Cardiac septum (tissue), 1 donor: ENCODE measurements at regions not wholly inside any gene's neighbourhood (a gene's known extent, or its start where the extent isn't known, plus 50 kb on each side); places are given as distances from the start of the nearest gene placed in this dataset.

ENCODE experiments used
- DNase-seq: peaks from one replicate; pipeline ENCODE4 v3.0.0-alpha.2; 2020; ENCODE audit warnings: low spot score
- intact Hi-C: fragments of 100-400 bp; cut with DNase I; formaldehyde crosslinking; loops from one replicate; pipeline ENCODE4 v1.14.0; 2022
- donor health status: DM: no; HTN: no; CAD: no.

DNA sequence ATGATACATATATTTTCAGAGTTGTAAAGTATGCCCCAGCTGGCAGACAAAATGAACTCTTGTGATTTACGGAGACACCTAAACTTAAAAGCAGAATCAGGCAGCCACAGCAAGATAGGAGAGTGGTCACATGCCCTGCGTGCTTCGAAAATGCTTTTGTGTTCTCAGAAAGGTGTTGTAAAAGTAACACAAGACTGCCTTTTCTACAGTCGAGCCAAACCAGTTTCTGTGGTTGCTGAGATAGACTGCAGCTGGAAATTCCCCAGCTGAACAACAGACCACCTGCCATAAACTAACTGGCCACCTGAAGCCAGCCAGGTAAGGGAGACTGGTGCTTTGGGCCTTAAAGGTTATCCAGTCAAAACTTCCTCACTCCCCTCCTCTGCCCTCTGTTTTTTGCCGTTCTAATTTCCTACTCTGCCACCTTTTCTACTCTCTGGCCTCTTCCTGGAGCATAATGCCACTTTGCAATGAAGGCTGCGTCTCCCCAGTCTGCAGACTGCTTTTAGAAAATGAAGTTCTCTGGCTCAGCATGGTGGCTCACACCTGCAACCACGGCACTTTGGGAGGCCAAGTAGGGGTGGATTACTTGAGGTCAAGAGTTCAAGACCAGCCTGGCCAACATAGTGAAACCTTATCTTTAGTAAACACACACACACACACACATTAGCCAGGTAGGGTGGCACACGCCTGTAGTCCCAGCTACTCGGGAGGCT lies 381.2 kb upstream of the SLITRK1 start:
- no peak for DNase-seq
- intact Hi-C loops = no loop called here

DNA sequence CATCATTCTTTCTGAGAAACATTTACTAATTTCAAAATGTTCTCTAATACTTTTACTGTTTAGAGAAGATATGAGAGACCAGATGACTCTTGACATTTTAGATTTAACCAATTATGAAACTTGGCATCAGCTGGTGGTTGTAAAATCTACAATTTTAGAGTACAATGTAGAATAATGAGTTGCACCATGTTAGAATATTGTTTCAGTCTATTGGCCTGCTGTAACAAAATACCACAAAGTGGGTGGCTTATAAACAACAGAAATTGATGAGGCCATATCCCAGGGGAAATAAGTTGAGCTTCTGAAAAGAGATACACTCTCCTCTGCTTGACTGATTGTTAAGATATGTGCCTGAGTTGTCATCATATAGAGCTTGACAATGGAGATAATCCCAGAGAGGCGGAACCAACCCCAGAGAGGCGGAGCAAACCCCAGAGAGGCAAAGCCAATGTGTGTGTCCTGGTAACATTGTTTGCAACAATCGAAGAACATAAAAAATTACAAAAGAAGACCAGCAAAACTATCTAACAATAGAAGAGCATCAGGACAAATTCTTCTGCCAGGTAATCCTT lies 373.0 kb upstream of the SLITRK1 start:
- intact Hi-C loops = no loop called here
- no peak for DNase-seq

DNA sequence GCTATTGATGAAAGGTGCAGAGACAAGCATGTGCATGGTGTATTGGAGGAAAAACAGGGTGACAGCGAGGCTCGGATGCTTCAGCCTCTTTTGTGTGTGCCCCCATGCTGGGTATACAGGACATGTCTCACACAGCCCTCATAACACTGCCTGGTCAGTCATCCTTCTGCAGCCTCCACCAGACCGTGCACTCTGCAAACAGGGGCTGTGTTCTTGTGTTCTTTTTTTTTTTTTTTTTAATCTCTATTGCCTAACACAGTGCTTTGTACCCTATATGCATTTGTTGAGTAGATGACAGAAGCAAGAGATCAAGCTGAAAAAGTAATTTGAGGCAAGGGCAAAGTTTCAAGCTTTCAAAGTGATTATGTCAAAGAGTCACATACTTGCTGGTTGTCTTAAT lies 367.2 kb upstream of the SLITRK1 start:
- intact Hi-C loops = no loop called here

DNA sequence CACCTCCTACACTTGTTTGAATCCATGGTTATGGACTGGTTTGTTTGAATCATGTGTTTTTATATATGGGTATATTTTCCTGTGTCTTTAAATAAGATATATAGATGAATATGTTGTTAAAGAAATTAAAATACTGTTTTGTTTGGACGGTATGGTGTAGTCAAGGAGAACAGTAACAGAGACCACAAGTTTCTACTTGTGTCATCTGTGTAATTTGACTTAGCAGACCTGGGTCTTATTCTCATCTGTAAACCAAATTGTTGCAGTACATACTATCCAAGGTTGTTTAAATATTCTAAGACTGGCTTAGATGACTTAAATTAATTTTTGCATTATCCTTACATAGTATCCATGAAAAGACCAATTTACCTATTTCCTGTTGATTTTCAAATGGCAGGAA lies 361.1 kb upstream of the SLITRK1 start:
- intact Hi-C loops = no loop called here
- DNase-seq = no peak

More for the DNA sequence above, 367.2 kb upstream of the SLITRK1 start:
- no peak for DNase-seq

DNA sequence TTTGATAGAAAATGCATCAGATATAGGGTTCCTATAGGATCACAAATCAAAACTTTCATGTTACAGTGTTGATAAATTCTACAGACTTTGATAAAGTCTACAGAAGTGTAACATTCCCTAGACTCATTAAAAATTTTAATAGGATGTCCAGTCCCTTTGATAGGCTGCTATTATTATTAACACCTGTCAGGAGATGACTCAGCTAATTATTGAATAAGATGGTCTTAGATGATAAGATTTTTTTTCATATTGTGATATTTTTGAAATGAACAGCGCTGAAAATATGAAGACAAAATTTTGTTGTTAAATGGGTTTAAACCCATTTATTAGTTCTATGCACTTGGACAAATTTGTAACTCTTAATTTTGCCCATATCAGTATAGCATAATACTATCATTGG lies 356.8 kb upstream of the SLITRK1 start:
- intact Hi-C loops = no loop called here
- DNase-seq = no peak

DNA sequence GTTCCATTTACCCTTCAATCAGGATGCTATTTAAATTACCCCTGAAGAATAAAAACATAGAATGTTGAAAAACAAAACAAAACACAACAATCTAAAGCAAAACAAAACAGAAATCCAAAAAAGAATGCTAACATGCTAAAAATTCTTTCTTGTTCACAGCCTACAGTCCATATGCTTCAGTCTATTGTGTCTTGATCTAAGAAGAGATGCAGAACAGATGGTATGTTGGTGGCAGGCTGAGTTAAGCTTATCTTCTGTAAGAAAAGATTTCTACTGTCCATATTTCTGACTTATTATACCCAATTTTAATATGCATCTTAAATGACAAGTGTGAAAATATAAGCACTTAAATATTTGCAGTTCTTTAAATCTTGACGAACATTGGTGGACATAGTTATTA lies 356.1 kb upstream of the SLITRK1 start:
- no peak for DNase-seq
- intact Hi-C loops = no loop called here

DNA sequence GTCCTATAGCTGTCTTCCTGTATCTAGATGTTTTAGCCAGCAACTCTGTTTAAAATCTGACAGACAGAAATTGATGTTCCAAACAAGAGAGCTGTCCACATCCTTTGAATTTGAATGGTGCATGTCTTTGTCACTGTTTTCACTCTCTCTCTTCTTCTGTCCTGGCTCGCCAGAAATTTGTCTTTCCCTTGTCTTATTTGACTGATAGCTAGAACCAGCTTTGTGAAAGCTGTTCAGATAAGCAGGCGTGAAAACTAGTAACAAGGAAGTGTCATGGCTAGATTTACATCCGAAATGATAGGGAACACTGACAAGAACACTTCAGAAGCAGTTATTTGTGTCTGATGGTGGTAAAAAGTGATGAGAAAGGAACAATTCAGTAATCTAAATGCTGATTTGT lies 354.9 kb upstream of the SLITRK1 start:
- no peak for DNase-seq
- intact Hi-C loops = no loop called here

DNA sequence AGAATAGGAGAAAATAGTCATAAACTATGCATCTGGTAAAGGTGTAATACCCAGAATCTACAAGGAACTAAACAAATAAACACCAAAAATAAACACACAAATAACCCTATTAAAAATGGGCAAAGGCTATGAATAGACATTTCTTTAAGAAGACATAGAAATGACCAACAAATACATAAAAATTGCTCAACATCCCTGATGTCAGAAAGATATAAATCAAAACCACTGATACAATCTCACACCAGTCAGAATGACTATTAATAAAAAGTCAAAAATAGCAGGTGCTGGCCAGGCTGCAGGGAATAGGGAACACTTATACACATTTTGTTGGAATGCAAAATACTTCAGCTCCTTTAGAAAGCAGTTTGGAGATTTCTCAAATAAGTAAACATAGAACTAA lies 352.1 kb upstream of the SLITRK1 start:
- intact Hi-C loops = no loop called here
- no peak for DNase-seq

DNA sequence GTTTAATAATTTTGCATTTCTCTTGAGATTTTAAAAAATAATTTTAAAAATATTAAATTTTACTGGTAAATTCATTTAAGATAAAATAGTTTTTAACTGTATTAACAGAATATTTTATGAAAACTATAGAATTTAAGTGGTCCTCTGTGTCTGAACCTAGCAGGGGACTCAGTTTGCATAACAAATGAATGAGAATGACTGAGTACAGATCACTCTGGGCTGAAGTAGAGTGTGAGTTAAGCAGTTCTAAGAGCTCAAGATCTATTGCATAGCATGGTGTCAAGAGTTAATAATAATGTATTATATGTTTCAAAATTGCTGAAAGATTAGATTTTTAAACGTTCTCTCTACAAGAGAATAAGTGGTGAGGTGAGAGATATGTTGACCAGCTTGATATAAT lies 348.3 kb upstream of the SLITRK1 start:
- intact Hi-C loops = no loop called here
- DNase-seq = no peak

DNA sequence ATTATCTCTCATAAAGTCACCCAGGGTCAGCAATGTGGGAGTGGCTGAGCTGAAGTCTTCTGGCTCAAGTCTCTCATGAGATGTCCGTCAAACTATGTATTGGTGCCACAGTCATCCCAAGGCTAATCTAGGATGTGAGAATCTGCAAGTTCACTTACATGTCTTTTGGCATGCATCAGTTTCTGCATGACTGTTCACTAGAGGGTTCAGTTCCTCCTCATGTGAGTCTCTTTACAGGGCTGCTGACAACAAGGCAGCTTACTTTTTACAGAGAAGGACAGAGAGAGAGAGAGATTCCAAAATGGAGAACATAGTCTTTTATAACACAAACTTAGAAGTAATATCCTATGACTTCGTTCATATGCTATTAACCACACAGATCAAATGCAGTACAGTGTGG lies 328.8 kb upstream of the SLITRK1 start:
- intact Hi-C loops = no loop called here
- DNase-seq = no peak

DNA sequence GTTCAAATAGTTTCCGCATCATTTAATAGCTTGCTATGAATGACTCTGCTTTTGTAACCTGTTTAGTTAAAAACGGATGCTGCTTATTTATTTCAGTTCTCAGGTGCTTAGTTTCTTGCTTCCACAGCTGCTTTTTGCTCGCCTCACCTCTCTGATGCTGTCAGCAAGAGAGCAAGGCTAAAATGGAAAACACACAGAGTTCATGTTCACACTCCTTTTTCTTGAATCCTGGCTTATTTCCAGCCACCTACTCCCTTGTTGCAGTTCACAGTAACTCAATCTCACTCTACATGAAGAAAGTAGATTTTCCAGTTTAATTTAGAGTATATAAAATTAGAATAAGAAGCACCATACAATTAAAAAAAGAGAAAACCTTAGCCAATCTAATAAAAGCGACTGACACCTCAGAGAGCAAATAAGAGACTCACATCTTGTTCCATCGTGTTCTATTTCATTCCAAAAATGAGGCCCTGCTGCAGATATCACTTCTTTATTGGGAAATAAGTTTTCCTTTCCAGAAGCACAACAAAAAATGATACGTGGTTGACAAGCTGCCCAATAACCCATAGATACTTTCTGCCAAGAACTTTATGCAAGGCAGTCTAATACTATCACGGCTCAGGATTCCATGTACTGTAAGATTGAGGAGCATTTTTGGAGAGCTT lies 326.1 kb upstream of the SLITRK1 start:
- intact Hi-C loops = no loop called here
- DNase-seq = no peak

DNA sequence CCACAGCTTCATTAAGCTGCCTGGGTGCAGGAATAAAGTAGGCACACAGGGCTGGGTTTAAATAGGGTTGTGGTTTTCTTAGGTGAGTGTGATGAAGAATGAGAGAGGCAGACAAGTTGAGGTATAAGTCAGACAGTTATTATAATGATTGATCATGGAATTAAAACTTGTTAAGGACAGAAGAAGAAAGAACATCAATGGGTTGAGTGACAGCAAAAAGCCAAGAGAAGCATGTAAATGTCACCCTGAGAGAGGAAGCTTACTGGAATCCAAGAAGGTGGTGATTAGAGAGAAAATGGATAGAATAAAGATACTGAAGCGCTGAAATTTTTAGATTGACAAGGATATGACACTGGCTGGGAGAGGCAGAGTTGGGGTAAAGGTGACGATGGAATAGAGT lies 325.2 kb upstream of the SLITRK1 start:
- intact Hi-C loops = no loop called here
- no peak for DNase-seq

DNA sequence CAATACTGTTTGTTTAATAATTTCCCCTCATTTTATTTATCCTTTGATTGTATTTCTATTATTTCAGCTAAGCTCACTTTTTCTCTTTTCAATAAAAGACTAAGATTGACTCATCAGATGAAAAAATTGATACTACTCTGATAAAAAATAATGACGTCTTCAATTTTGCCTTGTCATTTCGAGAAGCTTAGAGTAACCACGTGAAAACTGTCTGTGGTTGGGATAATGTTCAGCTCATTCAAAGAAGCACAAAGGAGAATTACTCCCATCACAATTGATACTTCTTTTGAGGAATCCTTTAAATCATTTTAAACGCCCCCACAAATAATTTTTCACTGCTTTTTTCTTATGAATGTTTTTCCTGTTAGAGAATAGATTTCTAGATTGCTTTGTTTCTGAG lies 318.7 kb upstream of the SLITRK1 start:
- no peak for DNase-seq
- intact Hi-C loops = no loop called here

DNA sequence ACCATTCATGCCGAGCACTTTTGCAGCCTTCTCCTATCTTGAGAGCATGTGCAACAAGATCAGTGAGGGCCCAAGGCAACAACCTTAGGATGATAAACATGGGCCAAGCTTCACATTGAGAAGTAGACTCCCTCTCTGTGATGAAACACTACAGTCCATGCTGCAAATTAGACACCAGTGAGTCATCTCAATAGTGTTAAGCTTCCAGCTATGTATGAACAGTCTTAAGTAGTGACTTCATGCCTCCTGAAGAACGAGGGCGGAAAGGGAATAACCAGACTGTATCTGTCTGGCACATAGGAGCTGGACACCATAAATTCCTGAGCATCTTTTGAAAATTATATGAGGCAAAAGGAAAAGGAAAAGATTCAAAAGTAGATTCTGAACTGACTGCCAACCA lies 309.9 kb upstream of the SLITRK1 start:
- DNase-seq = no peak
- intact Hi-C loops = no loop called here

DNA sequence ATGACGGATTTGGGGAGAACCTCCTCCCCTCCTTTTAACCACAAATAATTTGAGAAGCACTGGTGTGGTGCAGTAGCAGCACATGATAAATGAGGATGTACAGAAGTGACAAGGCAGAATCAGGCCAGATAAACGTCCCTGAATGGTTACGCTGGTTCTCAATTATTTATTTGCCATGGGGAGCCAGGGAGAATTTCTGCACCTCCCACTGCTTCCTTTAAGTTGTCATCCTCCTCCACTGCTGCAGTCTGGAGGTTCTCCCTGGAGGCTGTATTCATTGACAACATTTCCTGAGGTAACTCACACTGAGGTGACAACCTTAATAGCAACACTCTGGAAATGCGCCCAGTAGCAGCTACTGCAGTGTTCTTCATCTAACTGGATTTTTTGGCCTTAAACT lies 308.9 kb upstream of the SLITRK1 start:
- DNase-seq = no peak
- intact Hi-C loops = no loop called here

DNA sequence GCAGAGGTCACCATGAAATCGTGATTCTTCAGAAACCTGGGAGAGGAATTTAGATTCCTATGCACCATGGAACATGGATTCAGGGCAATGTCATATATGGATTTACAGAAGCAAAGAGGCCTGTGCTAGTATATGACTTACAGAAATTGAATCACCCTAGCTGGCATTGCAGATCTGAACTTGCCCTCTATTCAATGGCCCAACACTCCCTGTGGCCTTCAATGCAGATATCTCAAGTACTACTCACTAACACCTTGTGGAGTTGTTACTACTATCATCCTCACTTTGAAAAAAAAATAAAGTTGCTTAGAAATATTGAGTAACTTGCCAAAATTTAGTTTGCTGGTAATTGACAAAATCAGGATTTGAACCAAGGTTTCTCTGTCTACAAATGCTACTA lies 305.4 kb upstream of the SLITRK1 start:
- no peak for DNase-seq
- intact Hi-C loops = no loop called here

DNA sequence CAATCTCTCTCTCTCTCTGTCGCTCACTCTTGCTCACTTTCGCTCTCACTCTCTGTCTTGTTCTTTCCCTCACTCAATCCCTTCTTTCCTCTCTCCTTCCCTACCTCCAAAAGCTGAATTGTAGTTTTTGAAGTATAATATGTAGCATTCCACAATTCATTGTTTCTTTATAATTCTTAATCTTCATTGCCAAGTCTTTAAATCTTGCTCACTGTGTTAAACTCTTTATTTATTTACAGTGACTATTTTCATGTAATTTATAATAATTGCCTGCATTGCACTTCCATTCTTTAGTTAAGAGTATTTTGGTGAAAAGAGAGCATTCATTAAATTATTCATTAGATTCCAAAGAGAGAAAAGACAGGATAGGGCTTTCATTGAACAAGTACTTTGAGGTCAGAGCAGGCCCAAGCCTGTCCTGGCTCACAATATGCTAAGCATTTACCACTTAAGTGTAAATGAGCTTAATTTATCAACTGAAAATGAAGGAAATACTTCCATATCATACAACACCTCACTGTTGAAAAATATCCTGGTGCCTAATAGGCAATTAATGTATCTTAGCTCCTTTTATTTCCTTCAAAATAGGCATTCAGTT lies 257.4 kb upstream of the SLITRK1 start:
- intact Hi-C loops = no loop called here
- DNase-seq = no peak

DNA sequence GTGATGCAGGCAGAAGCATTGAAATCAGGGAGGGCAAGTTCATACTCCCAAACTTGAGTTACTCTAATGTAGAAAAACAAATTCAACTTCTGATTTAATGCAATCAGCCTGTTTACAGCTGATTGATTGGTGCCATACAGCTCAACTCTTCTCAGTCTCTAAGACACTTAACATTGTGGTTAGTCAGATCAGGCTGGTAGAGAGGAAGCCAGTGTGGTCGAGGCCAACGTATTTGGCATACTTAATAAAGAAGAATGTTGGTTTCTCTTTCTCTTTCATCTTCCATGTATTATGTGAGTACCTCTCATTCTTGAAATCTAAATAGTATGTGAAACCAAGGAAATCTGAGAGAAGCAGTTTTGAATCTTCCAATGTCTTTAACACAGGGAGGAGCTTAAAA lies 255.0 kb upstream of the SLITRK1 start:
- no peak for DNase-seq
- intact Hi-C loops = no loop called here

DNA sequence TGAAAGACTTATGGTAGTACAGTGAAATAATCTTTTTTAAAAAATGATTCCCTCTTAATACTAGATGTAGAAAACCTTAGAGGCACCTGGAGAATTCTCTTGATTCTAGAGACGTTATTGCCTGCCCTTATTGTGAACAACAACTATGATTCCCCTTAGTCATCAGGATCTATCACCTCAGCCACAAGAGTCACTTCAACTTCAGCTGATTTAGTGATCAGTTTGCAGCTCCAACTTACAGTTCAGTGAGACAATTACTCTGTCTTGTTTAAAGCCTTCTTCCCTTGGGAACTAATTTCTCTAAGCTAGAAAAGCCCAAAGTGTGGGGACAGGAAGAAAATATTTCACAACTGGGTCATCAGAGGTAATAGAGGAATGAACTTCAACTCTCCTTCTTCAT lies 254.3 kb upstream of the SLITRK1 start:
- intact Hi-C loops = no loop called here
- DNase-seq = no peak

DNA sequence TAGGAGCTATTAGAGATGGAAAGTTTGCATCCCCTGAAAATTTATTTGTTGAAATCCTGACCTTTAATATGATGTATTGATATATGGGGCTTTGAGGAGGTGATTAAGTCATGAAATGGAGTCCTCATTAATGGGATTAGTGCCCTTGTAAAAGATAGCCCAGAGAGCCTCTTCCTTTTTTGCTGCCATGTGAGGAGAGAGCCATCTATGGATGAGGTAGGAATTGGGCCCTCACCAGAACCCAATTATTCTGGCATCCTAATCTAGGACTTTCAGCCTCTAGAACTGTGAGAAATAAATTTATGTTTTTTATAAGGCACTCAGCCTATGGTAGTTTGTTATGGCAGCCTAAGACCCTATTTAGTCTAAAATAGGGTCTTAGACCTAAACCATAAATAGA lies 250.2 kb upstream of the SLITRK1 start:
- intact Hi-C loops = no loop called here
- DNase-seq = no peak

DNA sequence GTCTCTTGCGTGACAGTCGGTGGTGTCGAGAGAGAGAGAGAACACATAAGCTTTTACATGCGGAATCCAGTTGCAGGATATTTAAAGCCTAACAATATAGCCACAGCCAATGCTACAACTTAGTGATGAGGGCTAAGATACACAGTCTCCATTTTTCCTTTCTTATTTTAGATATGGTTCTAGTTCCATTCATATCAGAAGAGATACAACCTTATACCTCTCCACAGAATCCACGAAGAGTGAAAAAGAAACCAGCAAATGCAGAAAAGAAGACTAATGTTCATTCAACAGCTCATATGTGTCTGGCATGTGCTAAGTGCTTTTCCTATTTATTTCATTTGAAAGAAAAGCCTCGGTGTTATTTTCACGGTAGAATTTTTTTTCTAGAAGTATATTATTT lies 249.0 kb upstream of the SLITRK1 start:
- intact Hi-C loops = no loop called here
- DNase-seq = no peak
